Keratinocyte (primary cell): ENCODE measurements at regions not wholly inside any gene's neighbourhood (a gene's known extent, or its start where the extent isn't known, plus 50 kb on each side); places are given as distances from the start of the nearest gene placed in this dataset.

Experiments
- DNase-seq: peaks from one replicate; pipeline ENCODE4 v3.0.0-alpha.2; 2011; ENCODE audit warnings: low read depth, missing footprints, low spot score
- FAIRE-seq: peaks from 2 replicates; lab custom pipeline; 2011; peaks lifted over from hg19 to GRCh38; lab: Jason Lieb, UNC
- H2AFZ ChIP-seq: 2 replicates; pipeline ENCODE4 v1.6.0; 2012; ENCODE audit warnings: low read length, control low read depth, inconsistent platforms; ENCODE audit not compliant: control insufficient read depth
- H3K27ac ChIP-seq: 2 replicates; pipeline ENCODE4 v1.5.1; 2011; ENCODE audit warnings: low read length; ENCODE audit not compliant: control insufficient read depth, insufficient read depth
- H3K27me3 ChIP-seq: 3 replicates; pipeline ENCODE4 v1.6.0; 2011; ENCODE audit warnings: low read length; ENCODE audit not compliant: control insufficient read depth, insufficient read depth; ENCODE audit errors: extremely low read depth
- H3K36me3 ChIP-seq, 2 experiments: 2 replicates in 1 of 2; 3 replicates in 1 of 2; pipeline ENCODE4 v1.5.1; 2011; ENCODE audit warnings: low read length in 2 of 2, mild to moderate bottlenecking in 1 of 2; ENCODE audit not compliant: control insufficient read depth in 2 of 2, insufficient read depth in 2 of 2; ENCODE audit errors: extremely low read depth in 1 of 2
- H3K4me1 ChIP-seq: 3 replicates; pipeline ENCODE4 v1.5.1; 2011; ENCODE audit warnings: low read length; ENCODE audit not compliant: control insufficient read depth, insufficient read depth; ENCODE audit errors: extremely low read depth
- H3K4me2 ChIP-seq: 3 replicates; pipeline ENCODE4 v1.6.0; 2011; ENCODE audit warnings: low read depth, low read length; ENCODE audit not compliant: control insufficient read depth, insufficient read depth; ENCODE audit errors: extremely low read depth
- H3K4me3 ChIP-seq, 3 experiments: fragments of 200-600 bp in 1 of 3; sonication (generic) in 1 of 3; 2 replicates in 2 of 3; 3 replicates in 1 of 3; pipeline ENCODE4 v1.5.1; 2011 to 2016; ENCODE audit warnings: low read length in 3 of 3, mild to moderate bottlenecking in 3 of 3, control low read depth in 2 of 3, inconsistent platforms in 1 of 3, low read depth in 1 of 3, mixed read lengths in 1 of 3, mixed run types in 1 of 3, moderate library complexity in 1 of 3; ENCODE audit not compliant: control insufficient read depth in 2 of 3, insufficient read depth in 2 of 3; ENCODE audit errors: extremely low read depth in 1 of 3
- H3K79me2 ChIP-seq: 2 replicates; pipeline ENCODE4 v1.6.0; 2012; ENCODE audit warnings: low read length; ENCODE audit not compliant: control insufficient read depth, insufficient read depth
- H3K9ac ChIP-seq: 3 replicates; pipeline ENCODE4 v1.6.0; 2011; ENCODE audit warnings: low read length; ENCODE audit not compliant: control insufficient read depth, insufficient read depth; ENCODE audit errors: extremely low read depth
- H3K9me1 ChIP-seq: 3 replicates; pipeline ENCODE4 v1.6.0; 2011; ENCODE audit warnings: low read length; ENCODE audit not compliant: control insufficient read depth, insufficient read depth; ENCODE audit errors: extremely low read depth
- H3K9me3 ChIP-seq: 2 replicates; pipeline ENCODE4 v1.5.1; 2012; ENCODE audit warnings: low read depth, low read length; ENCODE audit not compliant: control insufficient read depth
- H4K20me1 ChIP-seq: 3 replicates; pipeline ENCODE4 v1.6.0; 2011; ENCODE audit warnings: low read length; ENCODE audit not compliant: control insufficient read depth, insufficient read depth; ENCODE audit errors: extremely low read depth
- EZH2 ChIP-seq: IDR thresholded peaks from one replicate; pipeline ENCODE4 v1.6.1; 2012; ENCODE audit warnings: inconsistent platforms, mild to moderate bottlenecking, low read length, moderate library complexity
- dilution Hi-C: fragments of 300-500 bp; cut with MboI; formaldehyde crosslinking; loops from one replicate; pipeline ENCODE4 v1.7.0; 2020; ENCODE audit warnings: low sequenced_read_pairs; ENCODE audit not compliant: extremely low pct_ligation_motif_present
- TF ChIP-seq, protein P1 (sequence below), 3 experiments: IDR thresholded peaks in 1 of 3; conservative IDR thresholded peaks in 1 of 3; optimal IDR thresholded peaks in 1 of 3; 2 replicates in 2 of 3; 3 replicates in 1 of 3; pipeline versions ENCODE3 to v1.5.1; 2011; ENCODE audit warnings: low read length in 3 of 3, mild to moderate bottlenecking in 3 of 3, moderate library complexity in 2 of 3, control low read depth in 1 of 3, inconsistent platforms in 1 of 3; ENCODE audit not compliant: insufficient read depth in 2 of 3; ENCODE audit errors: extremely low read depth in 1 of 3

DNA sequence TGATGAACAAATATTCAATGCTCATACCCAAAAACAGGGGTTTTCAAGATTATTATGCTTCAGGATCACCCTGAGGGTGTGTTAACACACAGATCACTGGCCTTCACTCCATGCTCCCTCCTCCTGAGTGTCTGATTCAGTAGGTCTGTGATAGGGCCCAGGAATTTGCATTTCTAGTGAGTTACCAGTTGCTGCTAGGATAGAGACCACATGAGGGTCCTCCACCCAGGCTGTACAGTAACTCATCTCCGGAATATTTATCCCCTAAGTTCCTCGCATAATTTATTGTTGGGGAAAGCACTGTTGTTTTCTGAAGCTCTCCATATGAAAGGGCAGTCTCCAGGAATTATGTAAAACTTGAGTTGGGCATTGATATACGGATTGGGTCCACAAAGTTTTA lies 1106.6 kb upstream of the B3GALT2 start:
- FAIRE-seq = no peak
- H3K4me1 ChIP-seq = no peaks in the 10 kb centered on the region

DNA sequence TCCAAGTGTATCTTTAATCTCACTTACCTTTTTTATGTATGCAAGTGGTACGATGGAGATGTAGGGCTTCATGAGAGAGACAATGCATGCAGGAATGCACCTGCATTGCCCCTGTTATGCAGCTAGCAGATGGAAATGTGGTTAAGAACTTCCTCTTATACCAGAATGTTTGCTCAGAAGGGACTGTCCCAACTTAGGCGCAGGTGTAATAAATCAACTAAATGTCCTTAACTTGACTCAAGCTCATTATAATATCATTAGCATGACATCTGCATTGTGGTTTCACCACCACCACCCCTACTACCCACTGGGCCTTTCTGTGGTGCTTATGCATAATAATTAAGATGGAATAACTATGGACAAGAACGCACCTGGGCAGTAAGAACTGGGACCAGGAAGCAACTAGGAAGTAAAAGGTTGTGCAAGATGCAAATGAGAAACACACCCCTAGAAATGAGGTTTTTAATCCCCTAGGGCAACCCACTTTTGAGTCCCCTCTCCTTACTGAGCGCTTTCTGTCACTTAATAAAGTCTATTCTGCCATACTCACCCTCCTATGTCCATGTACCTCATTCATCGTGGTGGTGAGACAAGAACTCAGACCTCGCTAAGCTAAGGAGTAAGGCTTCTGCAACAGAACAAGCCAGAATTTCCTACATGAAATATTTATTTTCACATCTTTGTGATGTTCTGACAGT lies 1103.3 kb upstream of the B3GALT2 start:
- dilution Hi-C loops = no loop called here
- TF ChIP-seq EZH2 = no peak
- TF ChIP-seq, protein P1, sequence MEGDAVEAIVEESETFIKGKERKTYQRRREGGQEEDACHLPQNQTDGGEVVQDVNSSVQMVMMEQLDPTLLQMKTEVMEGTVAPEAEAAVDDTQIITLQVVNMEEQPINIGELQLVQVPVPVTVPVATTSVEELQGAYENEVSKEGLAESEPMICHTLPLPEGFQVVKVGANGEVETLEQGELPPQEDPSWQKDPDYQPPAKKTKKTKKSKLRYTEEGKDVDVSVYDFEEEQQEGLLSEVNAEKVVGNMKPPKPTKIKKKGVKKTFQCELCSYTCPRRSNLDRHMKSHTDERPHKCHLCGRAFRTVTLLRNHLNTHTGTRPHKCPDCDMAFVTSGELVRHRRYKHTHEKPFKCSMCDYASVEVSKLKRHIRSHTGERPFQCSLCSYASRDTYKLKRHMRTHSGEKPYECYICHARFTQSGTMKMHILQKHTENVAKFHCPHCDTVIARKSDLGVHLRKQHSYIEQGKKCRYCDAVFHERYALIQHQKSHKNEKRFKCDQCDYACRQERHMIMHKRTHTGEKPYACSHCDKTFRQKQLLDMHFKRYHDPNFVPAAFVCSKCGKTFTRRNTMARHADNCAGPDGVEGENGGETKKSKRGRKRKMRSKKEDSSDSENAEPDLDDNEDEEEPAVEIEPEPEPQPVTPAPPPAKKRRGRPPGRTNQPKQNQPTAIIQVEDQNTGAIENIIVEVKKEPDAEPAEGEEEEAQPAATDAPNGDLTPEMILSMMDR (optimal IDR thresholded peaks at IDR 0.05 in 1 of 3, IDR thresholded peaks at IDR 0.05 in 1 of 3, conservative IDR thresholded peaks at IDR 0.05 in 1 of 3; ENCODE audit: extremely low read depth in 1 of 3, insufficient read depth in 2 of 3, low read length in 3 of 3) = no peak

More for the DNA sequence above, 1106.6 kb upstream of the B3GALT2 start:
- dilution Hi-C loops = no loop called here
- Histone ChIP-seq H3K79me2 (no peaks in the 10 kb centered on the region), H3K27ac (no peak overlapping the region), H3K9ac (no peak overlapping the region), H3K36me3 (no peaks in the 10 kb centered on the region), H4K20me1 (no peaks in the 10 kb centered on the region), H3K4me3 (no peak overlapping the region), H3K4me2 (no peak overlapping the region), H3K9me3 (no peaks in the 10 kb centered on the region), H3K9me1 (no peaks in the 10 kb centered on the region), H3K27me3 (no peaks in the 10 kb centered on the region), H2AFZ (no peak overlapping the region)
- TF ChIP-seq, protein P1 (optimal IDR thresholded peaks at IDR 0.05 in 1 of 3, IDR thresholded peaks at IDR 0.05 in 1 of 3, conservative IDR thresholded peaks at IDR 0.05 in 1 of 3; ENCODE audit: extremely low read depth in 1 of 3, insufficient read depth in 2 of 3, low read length in 3 of 3) = no peak
- no peak for TF ChIP-seq EZH2
- no peak for DNase-seq

More for the DNA sequence above, 1103.3 kb upstream of the B3GALT2 start:
- Histone ChIP-seq H4K20me1 (no peaks in the 10 kb centered on the region), H3K79me2 (no peaks in the 10 kb centered on the region), H3K4me3 (no peak overlapping the region), H3K9me3 (no peaks in the 10 kb centered on the region), H3K27ac (no peak overlapping the region), H3K9me1 (no peaks in the 10 kb centered on the region), H3K9ac (no peak overlapping the region), H3K4me1 (no peaks in the 10 kb centered on the region), H3K4me2 (no peak overlapping the region), H3K27me3 (no peaks in the 10 kb centered on the region), H2AFZ (no peak overlapping the region), H3K36me3 (no peaks in the 10 kb centered on the region)
- DNase-seq (no peak), FAIRE-seq (no peak)
